Choroid plexus epithelial cell (primary cell): ENCODE measurements at regions not wholly inside any gene's neighbourhood (a gene's known extent, or its start where the extent isn't known, plus 50 kb on each side); places are given as distances from the start of the nearest gene placed in this dataset.

ENCODE experiments used
- DNase-seq: peaks from one replicate; pipeline ENCODE4 v3.0.0-alpha.2; 2010; ENCODE audit warnings: low read depth
- H3K4me3 ChIP-seq: 2 replicates; pipeline ENCODE4 v1.5.1; 2011; ENCODE audit warnings: low read depth, mild to moderate bottlenecking, control low read depth, low read length, moderate library complexity
- TF ChIP-seq, protein P1 (sequence below): conservative IDR thresholded peaks from 2 replicates; pipeline ENCODE4 v1.5.1; 2011; ENCODE audit warnings: low read depth, mild to moderate bottlenecking, control low read depth, inconsistent platforms, low read length, moderate library complexity

DNA sequence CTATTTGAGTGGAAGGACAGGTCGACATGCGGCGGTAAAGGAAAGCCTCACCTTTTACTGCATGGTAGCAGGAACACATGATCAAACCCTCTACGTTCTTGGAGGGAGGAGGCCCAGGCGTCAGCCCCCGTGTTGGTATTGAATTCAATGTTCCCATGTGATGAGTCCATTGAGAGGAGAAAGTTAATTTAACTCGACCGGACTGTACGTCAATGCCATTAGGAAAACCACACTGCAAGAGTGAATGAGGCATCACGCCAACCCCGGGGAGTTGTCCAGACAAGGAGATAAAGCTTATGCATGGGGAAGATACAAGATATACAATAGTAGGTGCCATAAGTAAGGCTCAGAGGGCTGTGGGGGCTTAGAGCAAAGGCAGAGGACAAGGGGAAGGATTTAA is 213.9 kb upstream of the ECI2 start:
- no peak for DNase-seq
- no peak overlapping the region for H3K4me3 ChIP-seq
- TF ChIP-seq, protein P1, sequence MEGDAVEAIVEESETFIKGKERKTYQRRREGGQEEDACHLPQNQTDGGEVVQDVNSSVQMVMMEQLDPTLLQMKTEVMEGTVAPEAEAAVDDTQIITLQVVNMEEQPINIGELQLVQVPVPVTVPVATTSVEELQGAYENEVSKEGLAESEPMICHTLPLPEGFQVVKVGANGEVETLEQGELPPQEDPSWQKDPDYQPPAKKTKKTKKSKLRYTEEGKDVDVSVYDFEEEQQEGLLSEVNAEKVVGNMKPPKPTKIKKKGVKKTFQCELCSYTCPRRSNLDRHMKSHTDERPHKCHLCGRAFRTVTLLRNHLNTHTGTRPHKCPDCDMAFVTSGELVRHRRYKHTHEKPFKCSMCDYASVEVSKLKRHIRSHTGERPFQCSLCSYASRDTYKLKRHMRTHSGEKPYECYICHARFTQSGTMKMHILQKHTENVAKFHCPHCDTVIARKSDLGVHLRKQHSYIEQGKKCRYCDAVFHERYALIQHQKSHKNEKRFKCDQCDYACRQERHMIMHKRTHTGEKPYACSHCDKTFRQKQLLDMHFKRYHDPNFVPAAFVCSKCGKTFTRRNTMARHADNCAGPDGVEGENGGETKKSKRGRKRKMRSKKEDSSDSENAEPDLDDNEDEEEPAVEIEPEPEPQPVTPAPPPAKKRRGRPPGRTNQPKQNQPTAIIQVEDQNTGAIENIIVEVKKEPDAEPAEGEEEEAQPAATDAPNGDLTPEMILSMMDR = no peak

- DNase-seq = no peak
- no peak overlapping the region for H3K4me3 ChIP-seq
- TF ChIP-seq, protein P1 = no peak
Measured at GRCh38 chr6:4348462-4349112, 213.2 kb upstream of the ECI2 start.

DNA sequence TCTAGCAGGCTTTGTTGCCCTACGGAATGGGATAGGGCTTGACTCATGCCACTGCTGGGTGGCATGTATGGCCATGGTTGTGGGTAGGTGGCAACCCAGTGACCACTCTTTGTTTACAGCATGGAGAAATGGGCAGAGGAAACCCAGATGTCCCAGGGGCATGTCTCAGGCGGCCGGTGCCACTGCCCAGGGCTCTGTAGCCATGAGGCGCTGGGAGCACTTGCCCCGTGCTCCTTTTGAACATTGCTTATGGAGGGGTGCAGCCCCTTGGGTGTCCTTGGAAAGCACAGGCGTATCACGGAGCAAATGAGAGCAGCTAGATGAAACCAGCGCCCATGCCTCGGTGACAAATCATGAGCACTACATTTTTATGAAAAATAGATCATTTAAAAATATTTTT is 212.5 kb upstream of the ECI2 start:
- TF ChIP-seq, protein P1 = no peak
- H3K4me3 ChIP-seq = no peak overlapping the region
- no peak for DNase-seq

GRCh38 chr6:4346659-4347333 is 211.4 kb upstream of the ECI2 start:
- TF ChIP-seq, protein P1 = no peak
- DNase-seq = peak; percentile 70
- no peak overlapping the region for H3K4me3 ChIP-seq

- TF ChIP-seq, protein P1 = no peak
- DNase-seq = no peak
- H3K4me3 ChIP-seq = no peak overlapping the region
Measured at GRCh38 chr6:4345543-4345942, 210.2 kb upstream of the ECI2 start.

- TF ChIP-seq, protein P1 = no peak
- no peak overlapping the region for H3K4me3 ChIP-seq
- peak; percentile 70 for DNase-seq
Measured at GRCh38 chr6:4344317-4344899, 209.0 kb upstream of the ECI2 start.
